ENCODE measurements at regions not wholly inside any gene's neighbourhood (a gene's known extent, or its start where the extent isn't known, plus 50 kb on each side); places are given as distances from the start of the nearest gene placed in this dataset.

DNA sequence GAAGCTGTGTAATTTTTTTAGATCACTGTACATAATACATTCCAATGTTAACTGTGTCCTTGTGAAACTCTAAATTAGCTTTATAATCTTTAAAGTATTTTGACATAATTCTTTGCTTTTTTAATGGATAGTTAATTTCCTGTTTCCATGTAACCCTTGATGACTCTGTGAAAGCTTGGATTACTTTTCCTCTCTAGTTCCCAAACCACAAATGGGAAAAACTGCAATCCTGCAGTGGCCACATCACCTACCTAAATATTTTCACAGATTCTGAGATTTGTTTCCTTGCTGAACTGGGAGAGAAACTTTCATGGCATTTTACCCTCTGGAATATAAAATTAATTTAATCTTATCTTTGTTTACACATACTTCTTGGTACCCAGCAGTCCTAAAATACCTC, 161.6 kb upstream of the CCDC68 start:
- TF ChIP-seq, protein P1, sequence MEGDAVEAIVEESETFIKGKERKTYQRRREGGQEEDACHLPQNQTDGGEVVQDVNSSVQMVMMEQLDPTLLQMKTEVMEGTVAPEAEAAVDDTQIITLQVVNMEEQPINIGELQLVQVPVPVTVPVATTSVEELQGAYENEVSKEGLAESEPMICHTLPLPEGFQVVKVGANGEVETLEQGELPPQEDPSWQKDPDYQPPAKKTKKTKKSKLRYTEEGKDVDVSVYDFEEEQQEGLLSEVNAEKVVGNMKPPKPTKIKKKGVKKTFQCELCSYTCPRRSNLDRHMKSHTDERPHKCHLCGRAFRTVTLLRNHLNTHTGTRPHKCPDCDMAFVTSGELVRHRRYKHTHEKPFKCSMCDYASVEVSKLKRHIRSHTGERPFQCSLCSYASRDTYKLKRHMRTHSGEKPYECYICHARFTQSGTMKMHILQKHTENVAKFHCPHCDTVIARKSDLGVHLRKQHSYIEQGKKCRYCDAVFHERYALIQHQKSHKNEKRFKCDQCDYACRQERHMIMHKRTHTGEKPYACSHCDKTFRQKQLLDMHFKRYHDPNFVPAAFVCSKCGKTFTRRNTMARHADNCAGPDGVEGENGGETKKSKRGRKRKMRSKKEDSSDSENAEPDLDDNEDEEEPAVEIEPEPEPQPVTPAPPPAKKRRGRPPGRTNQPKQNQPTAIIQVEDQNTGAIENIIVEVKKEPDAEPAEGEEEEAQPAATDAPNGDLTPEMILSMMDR (IDR thresholded peaks at IDR 0.05), result no peak
- TF ChIP-seq POLR2A (IDR thresholded peaks at IDR 0.05) (no peak), EP300 (IDR thresholded peaks at IDR 0.05) (no peak)

Measured in ovary (tissue), 3 donors.